OCI-LY1 (cell line): ENCODE measurements at regions not wholly inside any gene's neighbourhood (a gene's known extent, or its start where the extent isn't known, plus 50 kb on each side); places are given as distances from the start of the nearest gene placed in this dataset.

ENCODE experiments used
- CTCF ChIP-seq: fragments of 200-600 bp; sonication (generic), shearing (Covaris generic); IDR thresholded peaks from 2 replicates; pipeline ENCODE4 v1.5.1; 2017; ENCODE audit warnings: mild to moderate bottlenecking, antibody characterized with exemption, low read length, moderate library complexity, mixed read lengths
- EZH2 ChIP-seq: fragments of 200-600 bp; sonication (generic), shearing (Covaris generic); IDR thresholded peaks from 2 replicates; pipeline ENCODE4 v1.8.0; 2017; ENCODE audit warnings: borderline replicate concordance, mixed run types, mild to moderate bottlenecking, antibody characterized with exemption, low read length, moderate library complexity, mixed read lengths

GRCh38 chr1:98428864-98429263, 232.7 kb upstream of the SNX7 start:
- TF ChIP-seq CTCF (no peak), EZH2 (no peak)
